ENCODE measurements at regions not wholly inside any gene's neighbourhood (a gene's known extent, or its start where the extent isn't known, plus 50 kb on each side); places are given as distances from the start of the nearest gene placed in this dataset.
"Not testable (repeated sequence)": the region's sequence is repeated elsewhere in the genome, so short reads cannot be mapped to it uniquely, and the experiment has no call there.

GRCh38 chr9:73423891-73424290 lies 272.2 kb downstream of the ANXA1 start:
- Histone ChIP-seq H2AFZ (ENCODE audit: low read length) (no peak overlapping the region), H3K9me2 (replicated peaks; ENCODE audit: low read depth, low read length) (no peaks in the 10 kb centered on the region), H3K36me3 (ENCODE audit: insufficient read depth, low read length) (no peaks in the 10 kb centered on the region), H3K9me3 (ENCODE audit: insufficient read depth, low read depth, low read length) (no peaks in the 10 kb centered on the region), H3K4me3 (ENCODE audit: low read length, poor library complexity, severe bottlenecking) (no peak overlapping the region), H3K27me3 (ENCODE audit: insufficient read depth, low read length, poor library complexity, severe bottlenecking) (no peaks in the 10 kb centered on the region), H3K4me2 (ENCODE audit: low read depth, low read length, poor library complexity, severe bottlenecking) (no peak overlapping the region), H4K20me1 (ENCODE audit: insufficient read depth, low read length, poor library complexity, severe bottlenecking) (no peaks in the 10 kb centered on the region), H3K9ac (ENCODE audit: low read depth, low read length, poor library complexity, severe bottlenecking) (no peak overlapping the region), H3K79me2 (ENCODE audit: insufficient read depth, low read length) (no peaks in the 10 kb centered on the region), H3F3A (ENCODE audit: low read depth) (no peaks in the 10 kb centered on the region), H3K4me1 (ENCODE audit: insufficient read depth, low read length, poor library complexity, severe bottlenecking) (no peaks in the 10 kb centered on the region)
- no peak for TF ChIP-seq EZH2phosphoT487 (IDR thresholded peaks at IDR 0.05; ENCODE audit: borderline replicate concordance)
- no peak for TF ChIP-seq CTCF (conservative IDR thresholded peaks at IDR 0.05; ENCODE audit: low read length)

DNA sequence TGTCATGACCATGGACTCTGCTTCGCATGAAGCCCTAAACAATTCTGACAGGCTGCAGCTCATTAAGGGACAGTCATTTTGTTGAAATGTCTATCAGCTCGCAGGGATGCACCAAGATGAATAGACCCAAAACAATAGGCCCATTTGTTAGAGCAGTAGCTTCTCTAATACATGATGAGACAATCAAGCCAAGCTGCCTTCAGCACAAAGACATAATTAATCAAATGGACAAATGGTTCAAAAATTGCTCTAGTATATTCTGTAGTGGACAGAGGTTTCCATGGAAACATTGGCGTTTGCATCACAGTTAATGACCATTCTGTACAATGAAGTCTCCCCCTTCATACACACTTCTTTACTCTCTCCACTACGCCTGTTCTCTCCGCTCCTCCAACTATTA lies 274.6 kb downstream of the ANXA1 start:
- Histone ChIP-seq H3K4me3 (ENCODE audit: low read length, poor library complexity, severe bottlenecking) (no peak overlapping the region), H3F3A (ENCODE audit: low read depth) (no peaks in the 10 kb centered on the region), H3K36me3 (ENCODE audit: insufficient read depth, low read length) (no peaks in the 10 kb centered on the region), H3K9me2 (replicated peaks; ENCODE audit: low read depth, low read length) (no peaks in the 10 kb centered on the region), H3K79me2 (ENCODE audit: insufficient read depth, low read length) (no peaks in the 10 kb centered on the region), H3K9ac (ENCODE audit: low read depth, low read length, poor library complexity, severe bottlenecking) (no peak overlapping the region), H2AFZ (ENCODE audit: low read length) (no peak overlapping the region), H3K4me2 (ENCODE audit: low read depth, low read length, poor library complexity, severe bottlenecking) (no peak overlapping the region), H3K27me3 (ENCODE audit: insufficient read depth, low read length, poor library complexity, severe bottlenecking) (no peaks in the 10 kb centered on the region), H3K9me3 (ENCODE audit: insufficient read depth, low read depth, low read length) (no peaks in the 10 kb centered on the region), H4K20me1 (ENCODE audit: insufficient read depth, low read length, poor library complexity, severe bottlenecking) (no peaks in the 10 kb centered on the region), H3K4me1 (ENCODE audit: insufficient read depth, low read length, poor library complexity, severe bottlenecking) (no peaks in the 10 kb centered on the region)
- TF ChIP-seq EZH2phosphoT487 (IDR thresholded peaks at IDR 0.05; ENCODE audit: borderline replicate concordance), result no peak

DNA sequence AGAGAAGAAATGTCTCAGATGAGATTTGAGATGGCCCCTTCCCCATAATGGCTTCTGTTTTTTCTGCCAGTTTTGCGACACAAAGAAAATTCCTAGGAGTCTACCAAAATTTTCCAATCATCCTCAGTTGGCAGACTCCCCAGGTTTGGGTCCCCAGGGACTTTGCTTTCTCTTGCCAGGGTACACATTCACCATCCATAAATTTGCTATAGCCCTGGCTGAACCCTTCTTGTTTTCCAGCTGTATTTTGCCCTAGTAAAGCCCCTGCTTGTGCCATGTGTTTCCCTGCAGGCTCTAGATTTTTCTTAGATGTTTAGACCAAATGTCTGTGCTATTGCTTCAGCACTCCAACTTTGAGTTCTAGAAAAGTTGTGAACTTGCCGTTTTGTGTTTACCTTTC lies 283.2 kb downstream of the ANXA1 start:
- Histone ChIP-seq H3K79me2 (ENCODE audit: insufficient read depth, low read length) (no peaks in the 10 kb centered on the region), H3K27me3 (ENCODE audit: insufficient read depth, low read length, poor library complexity, severe bottlenecking) (no peaks in the 10 kb centered on the region), H2AFZ (ENCODE audit: low read length) (no peak overlapping the region), H3F3A (ENCODE audit: low read depth) (no peaks in the 10 kb centered on the region), H4K20me1 (ENCODE audit: insufficient read depth, low read length, poor library complexity, severe bottlenecking) (no peaks in the 10 kb centered on the region), H3K9me3 (ENCODE audit: insufficient read depth, low read depth, low read length) (no peaks in the 10 kb centered on the region), H3K4me3 (ENCODE audit: low read length, poor library complexity, severe bottlenecking) (no peak overlapping the region), H3K4me1 (ENCODE audit: insufficient read depth, low read length, poor library complexity, severe bottlenecking) (no peaks in the 10 kb centered on the region), H3K4me2 (ENCODE audit: low read depth, low read length, poor library complexity, severe bottlenecking) (no peak overlapping the region), H3K9ac (ENCODE audit: low read depth, low read length, poor library complexity, severe bottlenecking) (no peak overlapping the region), H3K9me2 (replicated peaks; ENCODE audit: low read depth, low read length) (no peaks in the 10 kb centered on the region), H3K36me3 (ENCODE audit: insufficient read depth, low read length) (no peaks in the 10 kb centered on the region)
- no peak for TF ChIP-seq CTCF (conservative IDR thresholded peaks at IDR 0.05; ENCODE audit: low read length)
- TF ChIP-seq EZH2phosphoT487 (IDR thresholded peaks at IDR 0.05; ENCODE audit: borderline replicate concordance), result no peak

- Histone ChIP-seq H3K9me2 (replicated peaks; ENCODE audit: low read depth, low read length) (no peaks in the 10 kb centered on the region), H3K79me2 (ENCODE audit: insufficient read depth, low read length) (no peaks in the 10 kb centered on the region), H3K9ac (ENCODE audit: low read depth, low read length, poor library complexity, severe bottlenecking) (no peak overlapping the region), H3K9me3 (ENCODE audit: insufficient read depth, low read depth, low read length) (no peaks in the 10 kb centered on the region), H3K36me3 (ENCODE audit: insufficient read depth, low read length) (no peaks in the 10 kb centered on the region), H3K4me2 (ENCODE audit: low read depth, low read length, poor library complexity, severe bottlenecking) (no peak overlapping the region), H3K4me3 (ENCODE audit: low read length, poor library complexity, severe bottlenecking) (no peak overlapping the region), H3K27me3 (ENCODE audit: insufficient read depth, low read length, poor library complexity, severe bottlenecking) (no peaks in the 10 kb centered on the region), H3F3A (ENCODE audit: low read depth) (no peaks in the 10 kb centered on the region), H3K4me1 (ENCODE audit: insufficient read depth, low read length, poor library complexity, severe bottlenecking) (no peaks in the 10 kb centered on the region), H4K20me1 (ENCODE audit: insufficient read depth, low read length, poor library complexity, severe bottlenecking) (no peaks in the 10 kb centered on the region), H2AFZ (ENCODE audit: low read length) (no peak overlapping the region)
- TF ChIP-seq CTCF (conservative IDR thresholded peaks at IDR 0.05; ENCODE audit: low read length) (no peak), EZH2phosphoT487 (IDR thresholded peaks at IDR 0.05; ENCODE audit: borderline replicate concordance) (no peak)
Observed at GRCh38 chr9:73437758-73438157, 286.1 kb downstream of the ANXA1 start.

DNA sequence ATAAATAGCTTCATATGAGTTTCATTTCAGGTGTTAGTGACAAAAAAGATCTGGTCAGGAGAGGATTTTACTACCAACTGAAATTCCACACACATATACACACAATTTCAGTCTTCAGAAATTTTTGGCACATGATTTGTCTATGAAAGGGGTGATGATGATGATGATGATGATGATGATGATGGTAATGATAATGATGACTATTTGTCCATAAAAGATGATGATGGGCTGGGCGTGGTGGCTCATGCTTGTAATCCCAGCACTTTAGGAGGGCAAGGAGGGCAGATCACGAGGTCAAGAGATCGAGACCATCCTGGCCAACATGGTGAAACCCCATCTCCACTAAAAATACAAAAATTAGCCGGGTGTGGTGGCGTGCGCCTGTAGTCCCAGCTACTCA lies 288.2 kb downstream of the ANXA1 start:
- not testable (repeated sequence) for H3K79me2 ChIP-seq (ENCODE audit: insufficient read depth, low read length); H3K36me3 ChIP-seq (ENCODE audit: insufficient read depth, low read length); H3F3A ChIP-seq (ENCODE audit: low read depth); H3K4me3 ChIP-seq (ENCODE audit: low read length, poor library complexity, severe bottlenecking); H3K27me3 ChIP-seq (ENCODE audit: insufficient read depth, low read length, poor library complexity, severe bottlenecking); H3K9me3 ChIP-seq (ENCODE audit: insufficient read depth, low read depth, low read length); H4K20me1 ChIP-seq (ENCODE audit: insufficient read depth, low read length, poor library complexity, severe bottlenecking); H3K9ac ChIP-seq (ENCODE audit: low read depth, low read length, poor library complexity, severe bottlenecking); H2AFZ ChIP-seq (ENCODE audit: low read length); H3K4me2 ChIP-seq (ENCODE audit: low read depth, low read length, poor library complexity, severe bottlenecking); H3K9me2 ChIP-seq (replicated peaks; ENCODE audit: low read depth, low read length); H3K4me1 ChIP-seq (ENCODE audit: insufficient read depth, low read length, poor library complexity, severe bottlenecking)

All from Loucy (cell line).